ENCODE measurements at regions not wholly inside any gene's neighbourhood (a gene's known extent, or its start where the extent isn't known, plus 50 kb on each side); places are given as distances from the start of the nearest gene placed in this dataset.
A peak's percentile ranks its signal among the peaks of the same experiment; 100 is the strongest.
"Not testable (repeated sequence)": the region's sequence is repeated elsewhere in the genome, so short reads cannot be mapped to it uniquely, and the experiment has no call there.

DNA sequence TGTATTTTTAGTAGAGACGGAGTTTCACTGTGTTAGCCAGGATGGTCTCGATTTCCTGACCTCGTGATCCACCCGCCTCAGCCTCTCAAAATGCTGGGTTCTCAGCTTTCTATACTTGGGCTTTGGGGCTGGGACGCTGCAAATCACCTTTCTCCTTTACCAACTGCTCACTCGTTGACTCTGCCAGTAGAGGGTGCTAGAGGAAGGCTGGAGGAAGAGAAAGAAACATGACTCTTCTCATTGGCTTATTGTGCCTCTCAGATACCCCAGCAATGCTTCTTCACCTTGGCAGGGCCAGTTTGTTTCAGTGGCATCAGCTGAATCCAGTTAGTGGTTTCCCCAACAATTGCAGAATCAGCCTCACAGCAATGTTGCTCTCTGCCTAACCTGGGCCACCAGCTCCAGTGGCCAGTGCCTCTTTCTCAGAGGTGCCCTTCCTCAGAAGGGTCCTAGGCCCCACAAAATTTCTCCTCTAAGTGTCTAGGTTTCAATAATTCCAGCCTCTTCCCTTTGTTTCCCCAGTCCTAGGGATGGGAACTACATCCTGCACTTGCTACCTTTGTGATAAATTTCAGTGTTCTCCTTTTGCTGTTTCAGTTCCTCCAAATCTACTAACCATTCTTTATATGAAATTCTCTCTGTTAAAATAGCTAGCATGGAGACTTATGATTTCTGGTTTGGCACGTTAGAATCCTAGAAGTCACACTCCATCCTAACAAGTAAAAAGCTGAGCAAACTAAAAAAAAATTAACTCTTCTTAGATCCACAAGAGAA lies 71.5 kb upstream of the VSTM5 start:
- no peak overlapping the region for H3K4me2 ChIP-seq (ENCODE audit: control insufficient read depth, extremely low read depth, insufficient read depth, low read depth, low read length)
- FAIRE-seq: peak; percentile 99
- no peaks in the 10 kb centered on the region for H3K79me2 ChIP-seq (ENCODE audit: control insufficient read depth, insufficient read depth, low read length)
- H3K4me3 ChIP-seq (ENCODE audit: control insufficient read depth in 2 of 3, extremely low read depth in 1 of 3, insufficient read depth in 2 of 3, low read depth in 1 of 3, low read length in 3 of 3): no peak overlapping the region
- peak; percentile 38 for DNase-seq (ENCODE audit: low read depth, low spot score)
- no peak overlapping the region for H2AFZ ChIP-seq (ENCODE audit: control insufficient read depth, low read length)
- H3K4me1 ChIP-seq (ENCODE audit: control insufficient read depth, extremely low read depth, insufficient read depth, low read length): peaks cover 4% of the 10 kb centered on the region
- no peaks in the 10 kb centered on the region for H3K27me3 ChIP-seq (ENCODE audit: control insufficient read depth, extremely low read depth, insufficient read depth, low read length)
- no peaks in the 10 kb centered on the region for H4K20me1 ChIP-seq (ENCODE audit: control insufficient read depth, extremely low read depth, insufficient read depth, low read length)
- no peaks in the 10 kb centered on the region for H3K36me3 ChIP-seq (ENCODE audit: control insufficient read depth in 2 of 2, extremely low read depth in 1 of 2, insufficient read depth in 2 of 2, low read length in 2 of 2)
- no peaks in the 10 kb centered on the region for H3K9me1 ChIP-seq (ENCODE audit: control insufficient read depth, extremely low read depth, insufficient read depth, low read length)
- H3K9ac ChIP-seq (ENCODE audit: control insufficient read depth, extremely low read depth, insufficient read depth, low read length): no peak overlapping the region
- H3K9me3 ChIP-seq (ENCODE audit: control insufficient read depth, low read depth, low read length): no peaks in the 10 kb centered on the region
- TF ChIP-seq, protein P1, sequence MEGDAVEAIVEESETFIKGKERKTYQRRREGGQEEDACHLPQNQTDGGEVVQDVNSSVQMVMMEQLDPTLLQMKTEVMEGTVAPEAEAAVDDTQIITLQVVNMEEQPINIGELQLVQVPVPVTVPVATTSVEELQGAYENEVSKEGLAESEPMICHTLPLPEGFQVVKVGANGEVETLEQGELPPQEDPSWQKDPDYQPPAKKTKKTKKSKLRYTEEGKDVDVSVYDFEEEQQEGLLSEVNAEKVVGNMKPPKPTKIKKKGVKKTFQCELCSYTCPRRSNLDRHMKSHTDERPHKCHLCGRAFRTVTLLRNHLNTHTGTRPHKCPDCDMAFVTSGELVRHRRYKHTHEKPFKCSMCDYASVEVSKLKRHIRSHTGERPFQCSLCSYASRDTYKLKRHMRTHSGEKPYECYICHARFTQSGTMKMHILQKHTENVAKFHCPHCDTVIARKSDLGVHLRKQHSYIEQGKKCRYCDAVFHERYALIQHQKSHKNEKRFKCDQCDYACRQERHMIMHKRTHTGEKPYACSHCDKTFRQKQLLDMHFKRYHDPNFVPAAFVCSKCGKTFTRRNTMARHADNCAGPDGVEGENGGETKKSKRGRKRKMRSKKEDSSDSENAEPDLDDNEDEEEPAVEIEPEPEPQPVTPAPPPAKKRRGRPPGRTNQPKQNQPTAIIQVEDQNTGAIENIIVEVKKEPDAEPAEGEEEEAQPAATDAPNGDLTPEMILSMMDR (optimal IDR thresholded peaks at IDR 0.05 in 1 of 3, IDR thresholded peaks at IDR 0.05 in 1 of 3, conservative IDR thresholded peaks at IDR 0.05 in 1 of 3; ENCODE audit: extremely low read depth in 1 of 3, insufficient read depth in 2 of 3, low read length in 3 of 3): peak; percentile 85 to 93 (median 88)
- TF ChIP-seq EZH2 (IDR thresholded peaks at IDR 0.05; ENCODE audit: low read length): no peak
- dilution Hi-C loops (cut with MboI; ENCODE audit: extremely low pct_ligation_motif_present, low sequenced_read_pairs): no loop called here
- no peak overlapping the region for H3K27ac ChIP-seq (ENCODE audit: control insufficient read depth, insufficient read depth, low read length)

DNA sequence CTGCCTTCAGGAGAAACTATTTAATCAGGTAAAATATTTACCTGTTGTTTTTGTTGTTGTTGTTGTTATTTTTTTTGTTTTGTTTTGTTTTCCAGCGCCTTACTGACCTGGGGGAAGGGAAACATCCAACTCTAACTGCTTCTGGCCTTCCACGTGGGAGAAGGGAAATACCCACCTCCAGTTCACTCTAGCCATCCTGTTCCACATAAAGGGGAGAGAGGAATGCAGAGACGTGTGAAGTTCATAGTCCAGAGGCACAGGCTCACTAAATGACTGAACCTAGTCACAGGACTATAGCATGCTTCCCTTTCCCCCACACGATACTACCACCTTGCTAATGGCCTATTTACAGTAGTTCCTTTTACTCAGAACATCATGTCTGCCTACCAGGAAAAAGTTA lies 72.4 kb upstream of the VSTM5 start:
- H3K9ac ChIP-seq (ENCODE audit: control insufficient read depth, extremely low read depth, insufficient read depth, low read length): no peak overlapping the region
- H3K79me2 ChIP-seq (ENCODE audit: control insufficient read depth, insufficient read depth, low read length): no peaks in the 10 kb centered on the region
- FAIRE-seq (no peak), DNase-seq (ENCODE audit: low read depth, low spot score) (no peak)
- no peak overlapping the region for H3K4me2 ChIP-seq (ENCODE audit: control insufficient read depth, extremely low read depth, insufficient read depth, low read depth, low read length)
- H3K27ac ChIP-seq (ENCODE audit: control insufficient read depth, insufficient read depth, low read length): no peak overlapping the region
- no peaks in the 10 kb centered on the region for H3K27me3 ChIP-seq (ENCODE audit: control insufficient read depth, extremely low read depth, insufficient read depth, low read length)
- peaks cover 4% of the 10 kb centered on the region for H3K4me1 ChIP-seq (ENCODE audit: control insufficient read depth, extremely low read depth, insufficient read depth, low read length)
- TF ChIP-seq, protein P1 (optimal IDR thresholded peaks at IDR 0.05 in 1 of 3, IDR thresholded peaks at IDR 0.05 in 1 of 3, conservative IDR thresholded peaks at IDR 0.05 in 1 of 3; ENCODE audit: extremely low read depth in 1 of 3, insufficient read depth in 2 of 3, low read length in 3 of 3): no peak
- TF ChIP-seq EZH2 (IDR thresholded peaks at IDR 0.05; ENCODE audit: low read length): no peak
- no peaks in the 10 kb centered on the region for H3K9me3 ChIP-seq (ENCODE audit: control insufficient read depth, low read depth, low read length)
- no peaks in the 10 kb centered on the region for H3K36me3 ChIP-seq (ENCODE audit: control insufficient read depth in 2 of 2, extremely low read depth in 1 of 2, insufficient read depth in 2 of 2, low read length in 2 of 2)
- H4K20me1 ChIP-seq (ENCODE audit: control insufficient read depth, extremely low read depth, insufficient read depth, low read length): no peaks in the 10 kb centered on the region
- no peak overlapping the region for H3K4me3 ChIP-seq (ENCODE audit: control insufficient read depth in 2 of 3, extremely low read depth in 1 of 3, insufficient read depth in 2 of 3, low read depth in 1 of 3, low read length in 3 of 3)
- peak overlapping the region; percentile 68 for H2AFZ ChIP-seq (ENCODE audit: control insufficient read depth, low read length)
- dilution Hi-C loops (cut with MboI; ENCODE audit: extremely low pct_ligation_motif_present, low sequenced_read_pairs): no loop called here
- H3K9me1 ChIP-seq (ENCODE audit: control insufficient read depth, extremely low read depth, insufficient read depth, low read length): no peaks in the 10 kb centered on the region

DNA sequence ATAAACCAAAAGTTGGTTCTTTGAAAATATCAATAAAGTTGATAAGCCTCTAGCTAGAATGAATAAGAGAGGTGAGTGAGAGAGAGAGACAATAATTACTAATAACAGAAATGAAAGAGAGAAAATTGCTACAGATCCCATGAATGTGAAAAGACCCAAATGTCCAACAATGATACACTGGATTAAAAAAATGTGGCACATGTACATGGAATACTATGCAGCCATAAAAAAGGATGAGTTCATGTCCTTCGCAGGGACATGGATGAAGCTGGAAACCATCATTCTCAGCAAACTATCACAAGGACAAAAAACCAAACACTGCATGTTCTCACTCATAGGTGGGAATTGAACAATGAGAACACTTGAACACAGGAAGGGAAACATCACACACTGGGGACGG lies 75.7 kb upstream of the VSTM5 start:
- H3K27me3 ChIP-seq (ENCODE audit: control insufficient read depth, extremely low read depth, insufficient read depth, low read length); DNase-seq (ENCODE audit: low read depth, low spot score); H3K9ac ChIP-seq (ENCODE audit: control insufficient read depth, extremely low read depth, insufficient read depth, low read length); H3K27ac ChIP-seq (ENCODE audit: control insufficient read depth, insufficient read depth, low read length); H3K4me1 ChIP-seq (ENCODE audit: control insufficient read depth, extremely low read depth, insufficient read depth, low read length); H3K36me3 ChIP-seq (ENCODE audit: control insufficient read depth in 2 of 2, extremely low read depth in 1 of 2, insufficient read depth in 2 of 2, low read length in 2 of 2); FAIRE-seq; H3K4me2 ChIP-seq (ENCODE audit: control insufficient read depth, extremely low read depth, insufficient read depth, low read depth, low read length); dilution Hi-C loops (cut with MboI; ENCODE audit: extremely low pct_ligation_motif_present, low sequenced_read_pairs); H3K9me3 ChIP-seq (ENCODE audit: control insufficient read depth, low read depth, low read length); H3K9me1 ChIP-seq (ENCODE audit: control insufficient read depth, extremely low read depth, insufficient read depth, low read length); H3K4me3 ChIP-seq (ENCODE audit: control insufficient read depth in 2 of 3, extremely low read depth in 1 of 3, insufficient read depth in 2 of 3, low read depth in 1 of 3, low read length in 3 of 3); H4K20me1 ChIP-seq (ENCODE audit: control insufficient read depth, extremely low read depth, insufficient read depth, low read length); H2AFZ ChIP-seq (ENCODE audit: control insufficient read depth, low read length); H3K79me2 ChIP-seq (ENCODE audit: control insufficient read depth, insufficient read depth, low read length): not testable (repeated sequence)
